HCT116 (cell line): ENCODE measurements at regions not wholly inside any gene's neighbourhood (a gene's known extent, or its start where the extent isn't known, plus 50 kb on each side); places are given as distances from the start of the nearest gene placed in this dataset.

ENCODE experiments used
- ATAC-seq: fragments of 200-7000 bp; cut with Tn5 transposase; 2 replicates; pipeline ENCODE4 v1.9.1; 2020; ENCODE audit warnings: mild to moderate bottlenecking, moderate library complexity
- BruUV-seq: library from RNA; stranded (reverse); fragments of 400-500 nt; replicated peaks from 2 replicates; lab custom pipeline; 2021; lab: Mats Ljungman, UMichigan
- CTCF ChIA-PET: fragments of 300-600 bp; sonication (Branson Sonifier 250); formaldehyde crosslinking; loops from one replicate; lab custom pipeline; 2021; ENCODE audit warnings: antibody characterized with exemption; lab: Charles Lee
- POLR2A ChIA-PET: fragments of 300-600, 350-600 bp; sonication (Branson Sonifier 250); formaldehyde crosslinking; loops from one replicate; lab custom pipeline; 2021; ENCODE audit warnings: antibody characterized with exemption; lab: Charles Lee
- RAD21 ChIA-PET, 2 experiments: fragments of 300-600 bp; sonication (Branson Sonifier 250); formaldehyde crosslinking; loops; one replicate each; lab custom pipeline; 2023; ENCODE audit warnings: low total read pairs in 2 of 2; ENCODE audit not compliant: uncharacterized antibody in 2 of 2, unreplicated experiment in 2 of 2, low non-redundant PET in 1 of 2; lab: Charles Lee
- DNase-seq: peaks from one replicate; pipeline ENCODE4 v3.0.0-alpha.2; 2010; ENCODE audit warnings: low read depth, low spot score
- H2AFZ ChIP-seq: fragments of 200-600 bp; shearing (Covaris generic), sonication (generic); 2 replicates; pipeline ENCODE4 v1.6.1; 2017; ENCODE audit warnings: low read depth, mixed run types, mixed read lengths, antibody characterized with exemption, low read length; ENCODE audit not compliant: poor library complexity, severe bottlenecking
- H3K27ac ChIP-seq: 2 replicates; pipeline ENCODE4 v1.5.1; 2012; ENCODE audit warnings: low read depth, low read length
- H3K27me3 ChIP-seq: fragments of 200-600 bp; sonication (generic); 2 replicates; pipeline ENCODE4 v1.6.1; 2016; ENCODE audit warnings: mixed run types, low read length, mixed read lengths; ENCODE audit not compliant: insufficient read depth
- H3K36me3 ChIP-seq, 2 experiments: fragments of 200-500 bp in 1 of 2; fragments of 200-600 bp in 1 of 2; sonication (Bioruptor generic) in 1 of 2; sonication (generic) in 1 of 2; 2 replicates each; pipeline versions ENCODE4 v1.5.1 to v1.6.1; 2014 to 2016; ENCODE audit warnings: low read length in 2 of 2, inconsistent platforms in 1 of 2, mixed read lengths in 1 of 2, mixed run types in 1 of 2; ENCODE audit not compliant: insufficient read depth in 2 of 2, control insufficient read depth in 1 of 2
- H3K4me1 ChIP-seq, 2 experiments: fragments of 200-600 bp in 1 of 2; sonication (generic) in 1 of 2; 2 replicates each; pipeline versions ENCODE4 v1.5.1 to v1.6.1; 2012 to 2017; ENCODE audit warnings: low read length in 2 of 2, inconsistent platforms in 1 of 2, mild to moderate bottlenecking in 1 of 2, mixed read lengths in 1 of 2, mixed run types in 1 of 2, moderate library complexity in 1 of 2; ENCODE audit not compliant: insufficient read depth in 2 of 2, control insufficient read depth in 1 of 2
- H3K4me2 ChIP-seq: fragments of 200-600 bp; sonication (generic); 2 replicates; pipeline ENCODE4 v1.6.1; 2017; ENCODE audit warnings: mixed run types, low read length, mixed read lengths
- H3K4me3 ChIP-seq, 2 experiments: fragments of 200-600 bp in 1 of 2; sonication (generic) in 1 of 2; replicated peaks in 1 of 2; 2 replicates each; pipeline ENCODE4 v1.5.1; 2011 to 2016; ENCODE audit warnings: low read length in 2 of 2, control low read depth in 1 of 2, low read depth in 1 of 2, mild to moderate bottlenecking in 1 of 2, mixed read lengths in 1 of 2, mixed run types in 1 of 2
- H3K79me2 ChIP-seq: fragments of 200-600 bp; sonication (generic); 2 replicates; pipeline ENCODE4 v1.6.1; 2017; ENCODE audit warnings: mild to moderate bottlenecking, mixed run types, low read length, moderate library complexity, mixed read lengths; ENCODE audit not compliant: insufficient read depth
- H3K9ac ChIP-seq: fragments of 200-600 bp; sonication (generic); 2 replicates; pipeline ENCODE4 v1.6.1; 2016; ENCODE audit warnings: low read length, mixed read lengths
- H3K9me2 ChIP-seq: fragments of 200-600 bp; sonication (generic), shearing (Covaris generic); 2 replicates; pipeline ENCODE4 v1.6.1; 2017; ENCODE audit warnings: mixed run types, mild to moderate bottlenecking, moderate library complexity; ENCODE audit not compliant: insufficient read depth
- H3K9me3 ChIP-seq, 2 experiments: fragments of 200-500 bp in 1 of 2; fragments of 200-600 bp in 1 of 2; sonication (Bioruptor generic) in 1 of 2; sonication (generic) in 1 of 2; 2 replicates each; pipeline ENCODE4 v1.6.1; 2014 to 2017; ENCODE audit warnings: low read length in 2 of 2, mixed read lengths in 2 of 2, inconsistent platforms in 1 of 2, low read depth in 1 of 2, mild to moderate bottlenecking in 1 of 2, mixed run types in 1 of 2, moderate library complexity in 1 of 2; ENCODE audit not compliant: control insufficient read depth in 1 of 2, insufficient read depth in 1 of 2
- H4K20me1 ChIP-seq: fragments of 200-600 bp; sonication (generic), shearing (Covaris generic); 2 replicates; pipeline ENCODE4 v1.6.1; 2017; ENCODE audit warnings: mixed run types, mild to moderate bottlenecking, moderate library complexity; ENCODE audit not compliant: insufficient read depth
- CBX3 ChIP-seq: IDR thresholded peaks from 2 replicates; pipeline ENCODE4 v1.6.1; 2012; ENCODE audit warnings: low read depth
- EZH2 ChIP-seq: fragments of 200-600 bp; sonication (generic); IDR thresholded peaks from 2 replicates; pipeline ENCODE4 v1.6.1; 2017; ENCODE audit warnings: antibody characterized with exemption, mixed run types
- SIN3A ChIP-seq: IDR thresholded peaks from 2 replicates; pipeline ENCODE4 v1.6.1; 2012; ENCODE audit warnings: low read depth
- intact Hi-C: fragments of 100-400 bp; cut with micrococcal nuclease; formaldehyde crosslinking; loops from 2 replicates; pipeline ENCODE4 v1.10.0; 2022
- TF ChIP-seq, protein P1 (sequence below): IDR thresholded peaks from 2 replicates; pipeline ENCODE4 v1.6.1; 2012
- TF ChIP-seq, protein P2 (sequence below): IDR thresholded peaks from 2 replicates; pipeline ENCODE4 v1.6.1; 2011; ENCODE audit warnings: mild to moderate bottlenecking, low read length, moderate library complexity; ENCODE audit not compliant: insufficient replicate concordance; ENCODE audit errors: extremely low read depth

- Histone ChIP-seq H3K4me1 (no peaks in the 10 kb centered on the region), H3K9me3 (no peaks in the 10 kb centered on the region), H3K79me2 (no peaks in the 10 kb centered on the region), H3K4me3 (no peak overlapping the region), H3K9me2 (no peaks in the 10 kb centered on the region), H3K4me2 (no peak overlapping the region), H3K27me3 (no peaks in the 10 kb centered on the region), H3K36me3 (no peaks in the 10 kb centered on the region), H4K20me1 (no peaks in the 10 kb centered on the region; the same call in 1 of the 2 replicates), H3K27ac (no peak overlapping the region), H3K9ac (no peak overlapping the region), H2AFZ (no peak overlapping the region)
- ATAC-seq (no peak), DNase-seq (no peak)
- intact Hi-C loops, result no loop called here
- BruUV-seq, result no TSS peak
- ChIA-PET CTCF (no interaction called here), POLR2A (no interaction called here), RAD21 (no interaction called here)
- TF ChIP-seq SIN3A (no peak), EZH2 (no peak)
- TF ChIP-seq, protein P1, sequence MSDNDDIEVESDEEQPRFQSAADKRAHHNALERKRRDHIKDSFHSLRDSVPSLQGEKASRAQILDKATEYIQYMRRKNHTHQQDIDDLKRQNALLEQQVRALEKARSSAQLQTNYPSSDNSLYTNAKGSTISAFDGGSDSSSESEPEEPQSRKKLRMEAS, result no peak
Observed at GRCh38 chr3:145519398-145520047, 641.5 kb downstream of the PLOD2 start.

- DNase-seq, result no peak
- H3K4me3 ChIP-seq, result no peak overlapping the region
- no peaks in the 10 kb centered on the region for H3K9me2 ChIP-seq
- ChIA-PET RAD21 (no interaction called here), POLR2A (no interaction called here)
- ATAC-seq, result no peak
- H3K36me3 ChIP-seq, result no peaks in the 10 kb centered on the region
- BruUV-seq, result no TSS peak
- no peaks in the 10 kb centered on the region for H3K4me1 ChIP-seq
- intact Hi-C loops, result no loop called here
- H3K79me2 ChIP-seq, result no peaks in the 10 kb centered on the region
- no peak overlapping the region for H3K9ac ChIP-seq
- TF ChIP-seq, protein P2, sequence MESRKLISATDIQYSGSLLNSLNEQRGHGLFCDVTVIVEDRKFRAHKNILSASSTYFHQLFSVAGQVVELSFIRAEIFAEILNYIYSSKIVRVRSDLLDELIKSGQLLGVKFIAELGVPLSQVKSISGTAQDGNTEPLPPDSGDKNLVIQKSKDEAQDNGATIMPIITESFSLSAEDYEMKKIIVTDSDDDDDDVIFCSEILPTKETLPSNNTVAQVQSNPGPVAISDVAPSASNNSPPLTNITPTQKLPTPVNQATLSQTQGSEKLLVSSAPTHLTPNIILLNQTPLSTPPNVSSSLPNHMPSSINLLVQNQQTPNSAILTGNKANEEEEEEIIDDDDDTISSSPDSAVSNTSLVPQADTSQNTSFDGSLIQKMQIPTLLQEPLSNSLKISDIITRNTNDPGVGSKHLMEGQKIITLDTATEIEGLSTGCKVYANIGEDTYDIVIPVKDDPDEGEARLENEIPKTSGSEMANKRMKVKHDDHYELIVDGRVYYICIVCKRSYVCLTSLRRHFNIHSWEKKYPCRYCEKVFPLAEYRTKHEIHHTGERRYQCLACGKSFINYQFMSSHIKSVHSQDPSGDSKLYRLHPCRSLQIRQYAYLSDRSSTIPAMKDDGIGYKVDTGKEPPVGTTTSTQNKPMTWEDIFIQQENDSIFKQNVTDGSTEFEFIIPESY, result no peak
- TF ChIP-seq CBX3, result no peak
- TF ChIP-seq, all 23 proteins: peak for 0
- Histone ChIP-seq H2AFZ (no peak overlapping the region), H3K4me2 (no peak overlapping the region), H3K9me3 (no peaks in the 10 kb centered on the region), H4K20me1 (no peaks in the 10 kb centered on the region; the same call in 1 of the 2 replicates), H3K27me3 (no peaks in the 10 kb centered on the region), H3K27ac (no peak overlapping the region)
- CTCF ChIA-PET, result no interaction called here
Observed at GRCh38 chr3:145522179-145522578, 638.8 kb downstream of the PLOD2 start.
